ENCODE measurements at regions not wholly inside any gene's neighbourhood (a gene's known extent, or its start where the extent isn't known, plus 50 kb on each side); places are given as distances from the start of the nearest gene placed in this dataset.

GRCh38 chr1:218996362-218996761, 177.3 kb upstream of the LYPLAL1 start:
- H3K9me3 ChIP-seq (ENCODE audit: control insufficient read depth, low read length), result no peaks in the 10 kb centered on the region
- no peaks in the 10 kb centered on the region for H3K36me3 ChIP-seq (ENCODE audit: control insufficient read depth, insufficient read depth, low read length)
- no peak overlapping the region for H3K27ac ChIP-seq (ENCODE audit: low read depth, low read length, severe bottlenecking)
- no peaks in the 10 kb centered on the region for H3K4me1 ChIP-seq (ENCODE audit: control insufficient read depth, insufficient read depth, low read length, poor library complexity, severe bottlenecking)
- H3K4me3 ChIP-seq (ENCODE audit: extremely low read depth, insufficient read depth, low read length, poor library complexity, severe bottlenecking), result no peak overlapping the region

- Histone ChIP-seq H3K4me3 (ENCODE audit: extremely low read depth, insufficient read depth, low read length, poor library complexity, severe bottlenecking) (no peak overlapping the region), H3K36me3 (ENCODE audit: control insufficient read depth, insufficient read depth, low read length) (no peaks in the 10 kb centered on the region), H3K9me3 (ENCODE audit: control insufficient read depth, low read length) (no peaks in the 10 kb centered on the region), H3K27ac (ENCODE audit: low read depth, low read length, severe bottlenecking) (no peak overlapping the region), H3K4me1 (ENCODE audit: control insufficient read depth, insufficient read depth, low read length, poor library complexity, severe bottlenecking) (no peaks in the 10 kb centered on the region)
- no CpG with 5 or more reads among the region's 1 CpG for WGBS, 2 experiments (ENCODE audit: insufficient coverage in 2 of 2)
Measured at GRCh38 chr1:219000005-219000404, 173.7 kb upstream of the LYPLAL1 start.

DNA sequence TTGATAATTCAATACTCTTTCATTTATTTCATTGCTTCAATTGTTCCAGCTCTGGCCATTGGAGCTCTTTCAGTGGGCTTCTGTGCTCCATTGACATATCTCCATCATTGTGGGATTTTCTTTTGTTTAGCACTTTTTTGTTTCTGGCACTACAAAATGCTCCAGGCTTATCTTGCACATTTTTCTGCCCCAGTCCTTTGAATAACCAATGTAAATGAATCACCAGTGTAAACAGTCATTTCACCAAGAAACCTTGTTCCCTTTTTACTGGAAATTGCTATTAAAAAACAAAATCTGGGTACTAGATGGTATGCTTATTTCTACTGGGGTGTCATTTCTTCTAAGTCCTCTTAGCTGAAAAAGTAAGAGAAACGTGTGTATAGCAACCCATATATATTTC, 173.0 kb upstream of the LYPLAL1 start:
- Histone ChIP-seq H3K4me3 (ENCODE audit: extremely low read depth, insufficient read depth, low read length, poor library complexity, severe bottlenecking) (no peak overlapping the region), H3K9me3 (ENCODE audit: control insufficient read depth, low read length) (no peaks in the 10 kb centered on the region), H3K36me3 (ENCODE audit: control insufficient read depth, insufficient read depth, low read length) (no peaks in the 10 kb centered on the region), H3K4me1 (ENCODE audit: control insufficient read depth, insufficient read depth, low read length, poor library complexity, severe bottlenecking) (no peaks in the 10 kb centered on the region), H3K27ac (ENCODE audit: low read depth, low read length, severe bottlenecking) (no peak overlapping the region)
- no CpG with 5 or more reads among the region's 1 CpG for WGBS, 2 experiments (ENCODE audit: insufficient coverage in 2 of 2)

DNA sequence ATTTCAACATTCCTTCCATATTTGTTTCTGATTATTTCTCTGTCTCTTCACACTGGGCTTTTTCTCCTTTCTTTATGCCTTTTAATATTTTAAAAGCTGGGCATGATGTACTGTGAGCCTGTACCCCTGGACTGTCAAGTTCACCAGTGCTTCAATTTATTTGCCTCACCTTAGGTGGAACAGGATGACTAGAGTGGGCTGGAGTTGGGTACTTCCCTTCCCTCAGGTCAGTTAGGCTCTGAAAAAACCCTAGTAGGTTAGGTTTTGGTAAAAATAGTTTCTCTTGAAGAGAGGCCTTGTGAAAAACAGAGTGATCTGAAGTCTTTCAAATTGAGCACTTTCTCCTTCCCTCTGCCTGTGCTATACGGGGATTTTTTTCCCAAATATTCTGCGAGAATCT, 163.0 kb upstream of the LYPLAL1 start:
- WGBS, 2 experiments (ENCODE audit: insufficient coverage in 2 of 2), result 92% methylated on average over 2 of the region's 2 CpGs
- no peaks in the 10 kb centered on the region for H3K9me3 ChIP-seq (ENCODE audit: control insufficient read depth, low read length)
- no peaks in the 10 kb centered on the region for H3K4me1 ChIP-seq (ENCODE audit: control insufficient read depth, insufficient read depth, low read length, poor library complexity, severe bottlenecking)
- no peak overlapping the region for H3K27ac ChIP-seq (ENCODE audit: low read depth, low read length, severe bottlenecking)
- no peaks in the 10 kb centered on the region for H3K36me3 ChIP-seq (ENCODE audit: control insufficient read depth, insufficient read depth, low read length)
- H3K4me3 ChIP-seq (ENCODE audit: extremely low read depth, insufficient read depth, low read length, poor library complexity, severe bottlenecking), result no peak overlapping the region

DNA sequence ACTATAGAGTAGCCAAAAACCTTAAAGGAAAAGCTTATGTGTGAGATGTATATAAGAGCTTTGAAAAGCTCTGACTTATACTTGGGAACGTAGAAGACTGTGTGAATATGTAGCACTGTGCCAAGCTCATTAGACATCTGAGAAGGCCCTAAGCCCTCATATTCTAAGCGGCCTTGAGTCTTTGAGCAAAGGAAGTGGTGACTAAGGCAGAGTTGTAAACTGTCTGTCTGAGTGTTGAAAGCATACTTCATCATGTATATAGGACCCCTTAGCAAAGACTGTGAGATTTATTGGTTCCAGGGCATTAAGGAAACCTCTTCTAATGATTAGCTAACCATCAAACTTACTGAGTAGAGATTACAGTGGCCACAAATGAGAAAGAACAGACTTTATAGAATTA, 153.3 kb upstream of the LYPLAL1 start:
- 89 to 100% methylated on average over 1 to 2 of the region's 2 CpGs for WGBS, 2 experiments (ENCODE audit: insufficient coverage in 2 of 2)
- Histone ChIP-seq H3K4me3 (ENCODE audit: extremely low read depth, insufficient read depth, low read length, poor library complexity, severe bottlenecking) (no peak overlapping the region), H3K9me3 (ENCODE audit: control insufficient read depth, low read length) (peaks cover 6% of the 10 kb centered on the region), H3K27ac (ENCODE audit: low read depth, low read length, severe bottlenecking) (no peak overlapping the region), H3K36me3 (ENCODE audit: control insufficient read depth, insufficient read depth, low read length) (no peaks in the 10 kb centered on the region), H3K4me1 (ENCODE audit: control insufficient read depth, insufficient read depth, low read length, poor library complexity, severe bottlenecking) (no peaks in the 10 kb centered on the region)

GRCh38 chr1:219020846-219021245, 152.8 kb upstream of the LYPLAL1 start:
- H3K4me3 ChIP-seq (ENCODE audit: extremely low read depth, insufficient read depth, low read length, poor library complexity, severe bottlenecking), result no peak overlapping the region
- H3K9me3 ChIP-seq (ENCODE audit: control insufficient read depth, low read length), result peaks cover 6% of the 10 kb centered on the region
- no peaks in the 10 kb centered on the region for H3K4me1 ChIP-seq (ENCODE audit: control insufficient read depth, insufficient read depth, low read length, poor library complexity, severe bottlenecking)
- H3K36me3 ChIP-seq (ENCODE audit: control insufficient read depth, insufficient read depth, low read length), result no peaks in the 10 kb centered on the region
- no peak overlapping the region for H3K27ac ChIP-seq (ENCODE audit: low read depth, low read length, severe bottlenecking)

DNA sequence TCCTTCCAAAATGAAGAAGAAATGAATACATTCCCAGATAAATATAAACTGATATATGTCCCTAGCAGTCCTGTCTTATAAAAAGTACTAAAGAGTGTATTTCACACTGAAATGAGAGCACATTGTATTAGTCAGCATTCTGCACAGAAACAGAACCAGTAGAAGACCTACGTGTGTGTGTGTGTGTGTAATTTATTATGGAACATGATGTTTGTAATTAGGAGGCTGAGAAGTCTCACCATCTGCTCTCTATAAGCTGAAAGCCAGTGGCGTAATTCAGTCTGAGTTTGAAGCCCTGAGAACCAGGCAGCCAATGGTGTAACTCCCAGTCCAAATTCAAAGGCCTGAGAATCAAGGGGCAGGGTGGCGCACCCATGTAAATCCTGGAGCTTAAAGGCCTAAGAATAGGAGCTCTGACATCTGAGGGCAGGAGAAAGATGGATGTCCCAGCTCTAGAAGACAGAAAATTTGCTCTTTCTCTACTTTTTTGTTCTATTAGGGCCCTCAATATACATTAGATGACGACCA, 146.5 kb upstream of the LYPLAL1 start:
- H3K9me3 ChIP-seq (ENCODE audit: control insufficient read depth, low read length), result no peaks in the 10 kb centered on the region
- H3K27ac ChIP-seq (ENCODE audit: low read depth, low read length, severe bottlenecking), result no peak overlapping the region
- no peaks in the 10 kb centered on the region for H3K4me1 ChIP-seq (ENCODE audit: control insufficient read depth, insufficient read depth, low read length, poor library complexity, severe bottlenecking)
- 83 to 100% methylated on average over 2 to 3 of the region's 4 CpGs for WGBS, 2 experiments (ENCODE audit: insufficient coverage in 2 of 2)
- no peaks in the 10 kb centered on the region for H3K36me3 ChIP-seq (ENCODE audit: control insufficient read depth, insufficient read depth, low read length)
- no peak overlapping the region for H3K4me3 ChIP-seq (ENCODE audit: extremely low read depth, insufficient read depth, low read length, poor library complexity, severe bottlenecking)

DNA sequence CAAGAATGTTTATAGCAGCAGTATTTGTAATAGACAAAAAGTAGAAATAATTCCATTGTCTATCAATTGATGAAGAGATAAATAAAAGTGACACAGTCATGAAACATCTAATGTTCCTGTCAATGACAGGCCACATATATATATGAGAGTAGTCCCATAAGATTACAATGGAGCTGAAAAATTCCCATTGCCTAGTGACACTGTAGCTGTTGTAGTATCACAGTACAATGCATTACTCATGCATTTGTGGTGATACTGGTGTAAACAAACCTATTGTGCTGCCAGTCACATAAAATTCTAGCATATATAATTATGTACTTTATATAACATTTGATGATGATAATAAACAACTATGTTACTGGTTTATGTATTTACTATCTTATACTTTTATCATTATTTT, 141.9 kb upstream of the LYPLAL1 start:
- Histone ChIP-seq H3K9me3 (ENCODE audit: control insufficient read depth, low read length) (no peaks in the 10 kb centered on the region), H3K27ac (ENCODE audit: low read depth, low read length, severe bottlenecking) (no peak overlapping the region), H3K36me3 (ENCODE audit: control insufficient read depth, insufficient read depth, low read length) (no peaks in the 10 kb centered on the region), H3K4me3 (ENCODE audit: extremely low read depth, insufficient read depth, low read length, poor library complexity, severe bottlenecking) (no peak overlapping the region), H3K4me1 (ENCODE audit: control insufficient read depth, insufficient read depth, low read length, poor library complexity, severe bottlenecking) (no peaks in the 10 kb centered on the region)

GRCh38 chr1:219038398-219038797, 135.3 kb upstream of the LYPLAL1 start:
- no peak overlapping the region for H3K27ac ChIP-seq (ENCODE audit: low read depth, low read length, severe bottlenecking)
- WGBS, 2 experiments (ENCODE audit: insufficient coverage in 2 of 2), result 83 to 100% methylated on average over 1 to 2 of the region's 2 CpGs
- peaks cover 16% of the 10 kb centered on the region for H3K4me1 ChIP-seq (ENCODE audit: control insufficient read depth, insufficient read depth, low read length, poor library complexity, severe bottlenecking)
- no peak overlapping the region for H3K4me3 ChIP-seq (ENCODE audit: extremely low read depth, insufficient read depth, low read length, poor library complexity, severe bottlenecking)
- H3K36me3 ChIP-seq (ENCODE audit: control insufficient read depth, insufficient read depth, low read length), result no peaks in the 10 kb centered on the region
- peaks cover 10% of the 10 kb centered on the region for H3K9me3 ChIP-seq (ENCODE audit: control insufficient read depth, low read length)

DNA sequence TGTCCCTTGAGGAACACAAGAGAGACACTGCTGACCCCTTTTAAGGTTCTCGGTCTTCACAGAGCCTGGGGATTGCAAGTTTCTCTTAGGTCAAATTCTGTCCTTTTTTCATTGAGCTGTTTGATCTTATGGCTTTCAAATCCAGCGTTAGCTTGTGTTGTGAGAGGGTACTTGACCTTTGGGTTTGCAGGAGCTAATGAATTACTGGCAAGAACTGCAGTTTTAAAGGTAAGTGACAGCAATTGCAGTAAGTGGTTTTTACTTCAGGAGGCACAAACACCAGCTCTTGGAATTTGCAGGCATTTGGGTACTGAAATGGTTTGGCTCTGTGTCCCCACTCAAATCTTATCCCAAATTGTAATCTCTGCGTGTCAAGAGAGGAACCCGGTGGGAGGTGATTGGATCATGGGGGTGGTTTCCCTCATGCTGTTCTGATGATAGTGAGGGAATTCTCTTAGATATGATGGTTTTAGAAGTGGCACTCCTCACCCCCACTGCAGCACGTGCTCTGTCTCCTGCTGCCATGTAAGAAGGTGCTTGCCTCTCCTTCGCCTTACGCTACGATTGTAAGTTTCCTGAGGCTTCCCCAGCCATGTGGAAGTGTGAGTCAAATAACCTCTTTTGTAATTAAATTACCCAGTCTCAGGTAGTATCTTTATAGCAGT, 134.5 kb upstream of the LYPLAL1 start:
- Histone ChIP-seq H3K9me3 (ENCODE audit: control insufficient read depth, low read length) (peaks cover 10% of the 10 kb centered on the region), H3K27ac (ENCODE audit: low read depth, low read length, severe bottlenecking) (no peak overlapping the region), H3K4me3 (ENCODE audit: extremely low read depth, insufficient read depth, low read length, poor library complexity, severe bottlenecking) (no peak overlapping the region), H3K36me3 (ENCODE audit: control insufficient read depth, insufficient read depth, low read length) (no peaks in the 10 kb centered on the region), H3K4me1 (ENCODE audit: control insufficient read depth, insufficient read depth, low read length, poor library complexity, severe bottlenecking) (peaks cover 16% of the 10 kb centered on the region)
- 86 to 92% methylated on average over 1 to 5 of the region's 8 CpGs for WGBS, 2 experiments (ENCODE audit: insufficient coverage in 2 of 2)

DNA sequence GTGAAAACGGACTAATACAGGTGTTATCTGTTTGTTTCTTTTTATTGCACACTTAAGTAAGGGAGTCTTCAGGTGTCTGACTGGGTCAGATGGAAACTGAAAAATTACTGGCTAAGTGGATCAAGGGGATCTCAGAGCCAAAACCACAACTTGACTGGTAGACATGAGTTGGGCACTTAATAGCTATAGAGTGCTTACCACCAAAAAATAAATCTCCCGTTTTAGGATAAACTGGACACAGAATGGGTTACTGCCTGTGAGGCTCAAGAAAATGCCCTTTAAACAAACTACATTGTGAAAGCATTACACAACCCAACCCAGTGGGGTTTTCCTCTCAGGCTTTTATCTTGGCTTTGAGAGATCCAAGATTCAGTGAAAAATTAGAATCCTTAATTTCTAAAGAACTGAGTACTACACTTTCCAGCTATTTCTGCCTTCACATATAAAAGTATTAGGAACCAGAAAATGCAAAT, 134.0 kb upstream of the LYPLAL1 start:
- Histone ChIP-seq H3K9me3 (ENCODE audit: control insufficient read depth, low read length) (peaks cover 10% of the 10 kb centered on the region), H3K27ac (ENCODE audit: low read depth, low read length, severe bottlenecking) (no peak overlapping the region), H3K4me3 (ENCODE audit: extremely low read depth, insufficient read depth, low read length, poor library complexity, severe bottlenecking) (no peak overlapping the region), H3K36me3 (ENCODE audit: control insufficient read depth, insufficient read depth, low read length) (no peaks in the 10 kb centered on the region), H3K4me1 (ENCODE audit: control insufficient read depth, insufficient read depth, low read length, poor library complexity, severe bottlenecking) (peaks cover 16% of the 10 kb centered on the region)
- 94 to 100% methylated on average over 2 of the region's 2 CpGs for WGBS, 2 experiments (ENCODE audit: insufficient coverage in 2 of 2)
